Activated CD4-positive, alpha-beta T cell treated with anti-CD3 and anti-CD28 coated beads, Interleukin-2, Interleukin-6, amounts not matched to agents 100 ng/mL and 50 ng/mL, durations not matched to agents 16 hours and 8 hours (primary cell): ENCODE measurements at regions not wholly inside any gene's neighbourhood (a gene's known extent, or its start where the extent isn't known, plus 50 kb on each side); places are given as distances from the start of the nearest gene placed in this dataset.

Experiments used
- DNase-seq: peaks from one replicate; pipeline ENCODE4 v3.0.0-alpha.2; 2020

DNA sequence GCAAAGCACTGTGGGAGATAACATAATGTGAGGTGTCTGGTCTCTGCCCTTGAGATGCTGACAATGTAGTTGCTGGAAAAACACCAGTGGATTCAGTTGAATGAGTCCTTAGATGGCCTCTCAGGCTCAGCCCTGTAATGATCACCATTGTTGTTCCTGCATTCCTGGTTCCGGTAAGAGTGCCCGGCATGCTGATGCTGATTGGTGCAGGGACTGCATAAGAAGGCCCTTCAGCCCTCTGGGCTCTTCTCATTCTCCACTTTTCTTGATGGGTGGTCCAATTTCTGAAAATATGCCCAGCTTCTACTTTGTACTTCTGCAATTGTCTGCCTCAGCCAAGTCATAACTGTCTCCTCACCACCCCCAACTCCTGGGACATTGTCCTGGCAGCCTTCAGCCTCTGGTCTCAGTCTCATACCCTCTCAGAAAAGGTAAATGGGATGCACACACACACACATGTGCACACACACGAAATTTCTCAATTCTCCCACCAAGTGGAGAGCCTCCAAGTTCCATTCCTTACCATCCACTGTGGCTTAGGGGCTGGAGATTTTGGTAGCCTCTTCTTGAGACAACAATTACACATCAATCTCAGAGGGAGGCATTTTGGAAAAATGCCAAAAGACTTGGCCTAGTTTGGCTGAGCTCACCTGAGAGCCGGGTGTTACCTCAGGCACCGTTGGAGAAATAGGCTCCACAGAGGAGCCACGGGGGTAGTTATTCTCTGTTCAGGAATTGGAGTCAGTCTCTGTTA, 314.9 kb downstream of the RPS24 start:
- DNase-seq: no peak

DNA sequence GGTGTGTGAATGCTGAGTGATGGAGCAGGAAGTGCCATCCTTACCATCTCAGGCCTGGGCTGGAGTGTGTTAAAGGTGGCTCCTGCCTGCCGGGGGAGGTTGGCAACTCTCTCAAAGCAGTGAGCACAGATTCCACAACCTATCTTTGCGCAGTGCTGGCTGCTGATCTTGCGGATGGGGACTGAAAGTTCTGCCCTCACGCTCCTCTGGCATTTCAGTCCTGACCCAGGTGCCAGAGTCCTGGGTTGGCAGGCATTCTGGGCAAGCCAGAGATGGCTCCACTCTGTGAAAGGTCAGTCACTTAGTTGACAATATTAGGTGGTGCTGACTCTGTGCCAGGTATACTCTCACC, 315.5 kb downstream of the RPS24 start:
- DNase-seq: no peak

DNA sequence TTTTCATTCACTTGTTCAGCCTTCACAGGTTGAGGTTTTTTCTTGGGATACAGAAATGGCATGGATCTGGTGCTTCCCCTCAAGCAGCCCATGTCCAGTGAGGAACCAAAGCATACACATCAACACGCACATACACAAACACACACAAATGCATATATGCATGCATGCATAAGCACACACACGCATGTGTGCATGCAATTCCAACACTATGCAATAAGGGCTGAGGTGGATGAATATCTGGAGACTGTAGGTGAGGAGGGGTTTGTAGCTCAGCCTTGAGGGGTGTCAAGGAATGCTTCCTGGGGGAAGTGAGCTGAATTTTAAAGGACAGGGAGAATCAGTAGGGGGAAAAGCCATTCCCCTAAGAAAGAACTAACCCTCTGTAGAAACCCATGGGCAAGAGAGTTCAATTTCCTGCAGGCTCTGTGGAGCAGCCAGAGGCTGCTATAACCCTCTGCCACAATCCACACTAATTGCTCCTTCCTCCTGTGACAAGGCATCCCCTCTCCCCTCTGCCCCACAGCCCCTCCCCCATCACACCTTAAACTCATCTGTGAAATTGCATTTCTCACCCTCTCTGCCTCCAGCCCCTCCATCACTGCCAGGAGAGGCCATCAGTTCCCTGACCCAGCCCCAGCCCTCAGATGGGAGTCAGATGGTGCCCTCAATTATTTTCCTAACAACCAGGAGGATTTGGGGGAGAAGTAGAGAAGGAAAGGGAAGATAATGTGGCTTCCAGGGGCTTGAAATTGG, 316.4 kb downstream of the RPS24 start:
- DNase-seq: no peak

GRCh38 chr10:78351283-78351682, 317.6 kb downstream of the RPS24 start:
- DNase-seq: no peak

GRCh38 chr10:78351809-78352208, 318.1 kb downstream of the RPS24 start:
- DNase-seq: no peak

DNA sequence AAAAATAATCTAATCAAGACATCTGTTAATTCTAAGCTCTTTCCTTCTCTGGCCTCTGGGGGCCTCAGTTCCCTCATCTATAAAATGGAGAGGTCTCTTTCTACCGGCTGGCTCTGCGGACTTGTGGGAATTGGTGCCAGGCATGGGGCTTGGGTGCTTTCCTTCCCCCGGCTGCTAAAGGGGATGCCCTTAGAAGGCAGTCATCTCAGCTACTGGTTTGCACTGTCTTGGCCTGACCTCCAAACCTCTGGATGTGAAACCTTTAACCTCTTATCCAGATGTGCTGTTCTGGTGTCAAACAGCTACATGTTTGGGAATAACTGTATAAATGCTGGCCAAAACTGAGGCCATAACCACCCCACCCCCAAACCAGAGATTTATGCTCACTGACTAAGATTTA, 320.0 kb downstream of the RPS24 start:
- no peak for DNase-seq

- no peak for DNase-seq
Observed at GRCh38 chr10:78354101-78354500, 320.4 kb downstream of the RPS24 start.

- no peak for DNase-seq
Observed at GRCh38 chr10:78356291-78356900, 322.7 kb downstream of the RPS24 start.

DNA sequence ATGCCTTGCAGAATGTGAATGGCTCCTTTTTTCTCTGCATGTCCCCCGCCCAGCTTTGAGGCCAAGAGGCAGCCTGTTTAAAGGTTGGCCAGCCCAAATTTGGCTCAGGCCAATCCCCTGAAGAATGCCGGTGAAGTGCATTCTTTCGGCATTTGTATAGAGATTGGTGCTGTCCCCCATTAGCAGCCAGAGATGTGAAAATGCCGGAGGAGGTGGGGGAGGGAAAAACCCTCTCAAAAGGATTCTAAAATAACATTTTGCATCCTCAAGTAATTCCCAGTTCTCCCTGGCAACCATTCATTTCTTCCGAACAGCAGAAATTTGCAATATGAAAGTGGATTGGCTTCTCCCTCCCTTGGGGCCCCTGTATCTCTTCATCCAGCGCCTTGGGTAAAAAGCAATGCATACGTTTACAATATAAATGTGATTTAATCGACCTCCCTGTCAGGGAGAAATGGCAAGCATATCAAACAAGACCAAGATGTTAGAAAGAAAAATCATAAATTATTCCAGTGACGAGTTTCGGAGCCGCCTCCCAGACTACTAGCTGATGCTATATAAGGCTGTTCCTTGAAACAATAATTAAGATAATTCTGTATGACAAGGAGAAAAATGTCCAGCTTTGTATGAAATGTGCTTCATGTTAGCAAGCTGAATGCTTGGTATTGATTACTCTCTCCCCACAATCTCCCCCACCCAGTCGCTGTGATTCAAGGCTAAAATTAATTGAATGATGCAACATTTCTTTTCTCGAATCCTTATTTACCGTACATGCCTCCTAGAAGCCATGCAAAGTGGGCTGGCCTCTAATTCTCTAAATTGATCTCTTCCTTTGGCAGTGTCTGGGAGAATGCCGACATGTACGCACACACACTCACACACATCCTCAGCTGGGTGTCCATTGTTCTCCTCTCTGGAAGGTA, 323.7 kb downstream of the RPS24 start:
- DNase-seq: no peak

- no peak for DNase-seq
Observed at GRCh38 chr10:78358351-78358750, 324.7 kb downstream of the RPS24 start.

DNA sequence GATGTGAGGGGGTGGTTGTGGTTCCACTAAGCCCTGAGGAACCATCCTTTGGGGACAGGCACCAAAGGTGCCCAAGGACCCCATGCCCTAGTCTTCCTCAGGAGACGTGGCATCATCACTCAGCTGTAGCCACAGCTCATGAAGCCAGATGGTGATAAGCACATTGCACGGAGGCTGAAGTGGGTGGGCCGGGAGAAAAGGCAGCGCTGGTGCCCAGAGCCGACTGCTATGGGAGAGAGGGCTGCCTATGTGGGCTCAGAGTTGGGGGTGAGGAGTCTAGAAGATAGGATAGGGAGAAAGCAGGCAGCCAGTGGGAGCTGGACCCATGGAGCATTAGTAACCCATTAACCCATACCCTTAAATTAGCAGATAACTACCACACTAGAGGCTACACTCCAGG, 325.3 kb downstream of the RPS24 start:
- DNase-seq: no peak

- DNase-seq: no peak
Observed at GRCh38 chr10:78359640-78360091, 326.0 kb downstream of the RPS24 start.

DNA sequence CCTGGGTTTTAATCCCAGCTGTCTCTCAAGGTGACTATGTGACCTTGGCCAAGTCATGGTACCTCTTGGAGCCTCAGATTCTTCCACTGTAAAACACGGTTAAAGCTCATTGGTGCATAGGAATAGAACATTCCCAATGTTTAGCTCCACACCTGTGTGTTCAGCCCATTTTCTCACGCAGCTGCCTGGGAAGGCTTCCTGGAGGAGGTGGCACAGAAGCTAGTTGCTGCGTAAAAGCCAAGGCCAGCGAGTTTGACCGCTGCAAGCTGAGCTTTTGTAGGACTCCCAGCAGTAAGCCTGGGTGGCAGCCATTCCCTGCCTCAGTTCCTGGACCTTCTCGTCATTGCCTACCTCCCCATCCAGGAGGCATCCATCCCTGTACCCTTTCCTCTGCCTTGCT, 326.6 kb downstream of the RPS24 start:
- DNase-seq: no peak

- DNase-seq: peak; percentile 3
Observed at GRCh38 chr10:78361031-78361430, 327.4 kb downstream of the RPS24 start.

GRCh38 chr10:78362406-78363022, 328.9 kb downstream of the RPS24 start:
- no peak for DNase-seq

GRCh38 chr10:78363190-78363589, 329.5 kb downstream of the RPS24 start:
- no peak for DNase-seq

DNA sequence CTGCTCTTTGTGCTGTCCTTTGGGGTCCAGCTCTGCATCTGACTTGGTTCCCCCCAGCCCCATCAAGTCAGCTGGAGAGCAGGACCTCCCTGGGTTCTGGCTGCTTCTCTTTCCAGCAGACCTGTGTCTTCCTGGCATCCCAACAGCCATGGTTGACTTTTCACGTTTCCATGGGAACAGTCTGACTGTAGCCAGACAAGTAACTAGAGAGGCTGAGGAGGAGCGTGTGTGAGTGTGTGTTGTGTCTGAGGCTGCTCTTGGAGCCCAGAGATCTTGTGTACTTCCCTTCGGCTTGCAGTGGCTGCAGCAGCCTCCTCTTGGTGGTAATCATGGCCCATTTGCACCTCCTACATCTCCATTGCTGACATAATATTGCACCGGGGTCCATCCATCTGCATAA, 332.0 kb downstream of the RPS24 start:
- DNase-seq: no peak

DNA sequence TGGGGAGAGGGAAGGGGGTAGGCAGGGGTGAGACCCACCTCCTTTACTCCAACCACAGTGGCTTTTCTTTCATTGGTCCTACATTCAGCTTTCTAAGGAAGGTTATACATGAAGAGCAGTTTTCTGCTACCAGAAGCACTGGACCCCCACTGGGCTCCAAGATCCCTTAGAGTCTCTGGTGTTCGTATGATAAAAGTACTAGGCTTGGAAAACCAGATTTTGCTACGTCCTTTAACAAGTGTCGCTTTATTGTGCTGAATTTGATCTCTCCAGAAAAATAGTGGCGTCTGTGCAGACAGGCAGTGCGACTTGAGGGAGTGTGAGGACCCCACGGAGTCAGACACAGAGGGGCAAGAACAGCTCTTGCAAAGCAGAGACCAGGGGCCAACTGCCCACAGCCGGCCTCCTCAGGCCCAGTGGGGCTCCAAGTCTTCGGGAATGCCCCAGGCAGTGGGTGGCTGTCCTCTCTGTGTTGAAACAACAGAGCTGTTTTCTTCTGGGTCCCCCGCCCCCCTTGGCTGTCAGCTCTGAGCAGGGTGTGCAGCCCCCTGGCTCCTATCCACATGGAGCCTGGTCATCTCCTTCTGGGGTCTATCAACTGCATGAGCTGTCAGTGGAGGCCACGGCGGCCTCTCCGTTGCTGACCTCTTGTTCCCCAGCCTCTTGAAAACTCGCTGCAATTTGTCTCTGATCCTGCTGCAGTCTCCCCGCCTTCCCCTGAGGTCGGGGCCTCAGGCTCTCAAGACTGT, 333.2 kb downstream of the RPS24 start:
- DNase-seq: no peak

GRCh38 chr10:78367751-78368150, 334.1 kb downstream of the RPS24 start:
- no peak for DNase-seq

DNA sequence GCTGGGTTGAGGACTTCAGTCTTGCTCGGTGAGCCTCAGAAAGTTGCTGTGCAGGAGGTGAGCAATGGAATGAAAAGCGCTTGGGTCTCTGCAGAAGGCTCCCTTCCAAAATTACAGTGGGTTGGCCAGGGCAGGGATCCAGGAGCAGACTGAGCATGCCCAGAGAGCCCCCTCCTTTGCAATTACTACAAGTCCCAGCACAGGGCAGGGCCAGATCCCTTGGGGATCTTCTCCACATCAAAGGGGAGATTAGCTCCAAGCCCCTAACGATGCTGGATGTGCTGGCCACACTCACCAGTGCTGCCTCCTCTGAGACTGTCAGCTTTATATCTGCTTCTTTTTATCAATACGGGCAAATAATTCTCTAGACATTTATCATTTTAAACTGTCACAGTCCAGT, 337.5 kb downstream of the RPS24 start:
- DNase-seq: no peak

DNA sequence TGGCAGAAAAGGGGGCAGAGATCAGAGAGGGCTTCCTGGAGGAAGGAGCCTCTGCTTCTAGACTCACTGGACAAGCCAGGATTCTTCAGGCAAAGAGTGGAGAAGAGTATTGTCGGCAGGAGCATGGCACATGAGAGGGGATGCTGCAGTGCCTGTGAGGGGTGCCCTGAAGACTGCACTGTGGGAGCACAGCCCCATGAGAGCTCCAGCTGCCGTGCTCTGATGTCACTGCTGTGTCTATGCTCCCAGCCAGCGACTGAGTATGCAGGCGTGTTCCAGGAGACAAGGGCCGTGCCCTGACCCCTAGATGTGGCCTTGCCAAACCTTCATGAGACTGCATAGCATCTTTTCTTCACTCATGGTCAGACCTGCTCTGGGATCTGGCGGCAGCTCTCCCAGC, 339.1 kb downstream of the RPS24 start:
- DNase-seq: no peak
